GM21717 (cell line): ENCODE measurements at regions not wholly inside any gene's neighbourhood (a gene's known extent, or its start where the extent isn't known, plus 50 kb on each side); places are given as distances from the start of the nearest gene placed in this dataset.
A peak's percentile ranks its signal among the peaks of the same experiment; 100 is the strongest.
"Not testable (repeated sequence)": the region's sequence is repeated elsewhere in the genome, so short reads cannot be mapped to it uniquely, and the experiment has no call there.

Experiments
- ATAC-seq: cut with Tn5 transposase; IDR thresholded peaks from one replicate; pipeline ENCODE4 v1.9.1; 2021; ENCODE audit warnings: mild to moderate bottlenecking, moderate library complexity; ENCODE audit not compliant: unreplicated experiment

- not testable (repeated sequence) for ATAC-seq
These were observed 80.5 kb upstream of the ACKR3 start for GRCh38 chr2:236489083-236489482.

DNA sequence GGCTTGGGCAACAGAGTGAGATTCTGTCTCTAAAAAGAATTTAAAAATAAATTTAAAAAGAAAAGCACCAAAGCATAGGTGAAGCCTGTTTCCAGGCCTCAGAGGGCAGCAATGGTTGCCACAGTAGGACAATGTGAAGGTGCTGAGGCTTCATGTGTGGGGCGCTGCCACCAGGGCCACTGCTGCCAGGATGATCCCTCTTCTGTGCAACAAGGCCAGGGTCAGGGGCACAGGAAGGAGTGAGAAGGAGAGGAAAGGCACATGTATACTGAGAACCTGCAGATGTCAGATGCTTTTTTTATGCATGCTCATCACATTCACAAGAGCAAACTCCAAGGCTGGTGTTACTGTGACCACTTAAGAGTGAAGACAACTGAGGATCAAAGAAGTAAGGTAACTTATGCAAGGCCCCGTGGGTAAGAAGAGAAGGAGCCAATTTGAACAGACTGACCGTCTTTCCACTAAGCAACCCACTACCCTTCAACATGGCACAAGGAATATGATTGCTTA lies 79.7 kb upstream of the ACKR3 start:
- ATAC-seq, result no peak

DNA sequence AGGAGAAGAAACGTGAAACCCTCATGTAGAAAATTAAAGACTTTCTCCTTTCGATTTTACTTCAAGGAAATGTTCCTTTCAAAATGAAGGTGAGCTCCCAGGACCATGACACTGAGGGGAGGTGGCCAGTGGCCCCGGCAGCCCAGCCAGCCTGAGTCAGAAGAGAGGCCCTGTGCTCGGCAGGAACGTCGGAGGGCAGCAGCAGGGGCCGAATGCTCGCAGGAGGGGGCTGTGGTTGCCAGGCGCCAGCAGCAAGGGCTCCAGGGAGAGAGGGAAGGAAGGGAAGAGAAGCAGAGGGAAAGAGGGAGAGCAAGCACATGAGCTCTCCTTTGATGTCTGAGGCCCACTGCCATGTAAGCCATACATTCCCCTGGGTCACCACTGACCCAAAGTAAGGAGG lies 73.3 kb upstream of the ACKR3 start:
- ATAC-seq, result no peak

DNA sequence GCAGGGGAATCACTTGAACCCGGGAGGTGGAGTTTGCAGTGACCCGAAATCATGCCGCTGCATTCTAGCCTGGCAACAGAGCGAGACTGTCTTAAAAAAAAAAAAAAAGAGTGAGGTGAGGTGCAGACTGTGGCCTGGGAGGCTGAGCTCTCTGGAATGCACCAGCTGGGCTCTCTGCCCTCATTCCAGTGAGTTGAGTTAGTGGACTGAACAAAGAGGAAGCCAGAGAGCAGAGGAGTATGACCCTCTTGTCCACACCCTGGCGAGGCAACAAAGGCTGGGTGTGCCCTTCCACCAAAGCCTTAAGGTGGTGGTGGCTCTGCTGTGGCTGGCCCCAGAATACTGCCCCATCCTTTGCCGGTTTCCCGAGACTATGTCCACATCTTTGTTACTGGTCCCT lies 71.3 kb upstream of the ACKR3 start:
- ATAC-seq, result no peak

DNA sequence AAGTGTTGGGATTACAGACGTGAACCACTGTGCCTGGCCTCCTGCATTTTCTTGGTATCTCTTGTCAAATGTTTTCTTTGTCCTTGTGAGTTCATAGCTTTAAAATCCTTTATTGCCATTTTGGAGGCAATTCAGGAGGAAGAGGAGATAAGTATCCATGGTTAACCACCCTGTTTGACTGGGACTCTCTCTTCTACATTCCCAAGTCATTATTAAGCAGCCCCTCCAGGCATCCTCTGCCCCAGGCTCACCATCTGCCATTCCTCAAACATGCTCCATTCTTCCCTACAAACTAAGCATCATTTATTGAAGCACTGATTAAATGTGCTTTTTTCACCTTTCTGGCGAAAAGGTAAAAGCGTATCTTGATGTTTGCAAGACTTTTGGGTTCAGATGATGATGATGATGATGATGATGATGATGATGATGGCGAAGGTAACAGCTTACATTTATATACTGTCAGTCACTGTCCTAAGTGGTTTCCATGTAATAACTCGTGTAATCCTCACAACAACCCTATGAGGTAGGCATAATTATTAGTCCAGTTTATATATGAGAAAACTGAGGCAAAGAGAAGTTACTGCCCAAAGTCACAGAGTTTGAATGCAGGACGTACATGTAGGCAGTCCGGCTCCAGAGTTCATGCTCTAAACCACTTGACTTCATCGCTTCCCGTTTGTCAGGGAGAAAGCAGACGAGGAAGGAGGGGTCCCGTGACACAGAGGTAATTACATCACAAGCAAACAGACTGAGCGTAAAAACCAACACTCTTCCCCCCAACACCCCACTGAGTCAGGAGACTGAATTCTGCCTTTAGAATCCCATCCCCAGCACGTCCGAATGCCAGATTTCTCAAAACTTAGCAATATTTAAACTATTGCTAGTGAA lies 69.7 kb upstream of the ACKR3 start:
- ATAC-seq, result no peak

DNA sequence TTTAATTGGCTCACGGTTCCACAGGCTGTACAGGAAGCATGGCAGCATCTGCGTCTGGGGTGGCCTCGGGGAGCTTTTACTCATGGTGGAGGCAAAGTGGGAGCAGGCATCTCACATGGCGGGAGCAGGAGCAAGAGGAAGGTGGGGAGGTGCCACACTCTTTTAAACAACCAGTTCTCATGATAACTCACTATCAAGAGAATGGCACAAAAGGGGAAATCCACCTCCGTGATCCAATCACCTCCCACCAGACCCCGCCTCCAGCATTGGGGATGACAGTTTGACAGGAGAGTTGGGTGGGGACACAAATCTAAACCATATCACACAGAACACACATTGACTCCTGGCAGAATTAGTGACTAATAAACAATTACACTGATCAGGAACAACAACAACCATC lies 68.6 kb upstream of the ACKR3 start:
- no peak for ATAC-seq

DNA sequence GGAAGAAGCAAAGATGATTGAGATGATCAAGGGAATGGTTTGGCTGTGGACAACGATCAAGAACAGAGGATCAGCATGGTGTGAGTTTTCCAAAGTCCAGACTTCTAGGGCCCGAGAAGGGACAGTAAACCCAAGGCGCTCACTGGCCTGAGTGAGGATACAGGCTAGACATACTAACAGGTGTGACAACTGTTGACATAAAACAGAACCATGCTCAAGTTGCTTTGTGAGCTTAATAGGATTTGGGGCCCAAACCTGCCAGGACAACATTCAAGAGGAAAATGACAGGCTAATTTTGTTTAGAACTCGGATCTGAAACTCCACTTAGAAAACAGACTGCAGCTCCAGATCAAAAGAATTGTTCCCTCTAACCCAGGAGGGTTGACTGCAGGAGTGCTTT lies 68.1 kb upstream of the ACKR3 start:
- no peak for ATAC-seq

DNA sequence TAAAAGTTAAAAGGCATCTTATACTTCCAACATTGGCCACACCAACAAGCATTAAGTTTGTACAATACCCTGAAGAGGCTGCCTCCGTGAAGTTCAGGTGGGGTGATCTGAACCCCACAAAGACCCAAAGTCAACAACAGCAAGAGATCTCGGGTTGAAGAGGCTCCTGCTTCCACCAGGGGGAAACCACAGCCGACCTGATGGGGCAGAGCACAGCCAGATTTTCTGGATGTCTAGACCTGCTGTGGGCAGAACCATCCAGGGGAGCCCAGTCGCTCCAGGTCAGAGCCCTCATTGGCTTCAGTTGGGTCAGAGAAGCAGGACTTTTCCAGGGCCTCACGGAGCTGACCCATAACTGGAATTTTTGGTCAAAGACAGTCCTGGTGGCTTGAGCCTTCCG lies 66.5 kb upstream of the ACKR3 start:
- no peak for ATAC-seq

GRCh38 chr2:236503583-236503982 lies 66.0 kb upstream of the ACKR3 start:
- ATAC-seq, result no peak

- no peak for ATAC-seq
These were observed 64.6 kb upstream of the ACKR3 start for GRCh38 chr2:236505041-236505440.

- no peak for ATAC-seq
These were observed 64.0 kb upstream of the ACKR3 start for GRCh38 chr2:236505648-236506047.

- no peak for ATAC-seq
These were observed 62.1 kb upstream of the ACKR3 start for GRCh38 chr2:236507393-236508085.

DNA sequence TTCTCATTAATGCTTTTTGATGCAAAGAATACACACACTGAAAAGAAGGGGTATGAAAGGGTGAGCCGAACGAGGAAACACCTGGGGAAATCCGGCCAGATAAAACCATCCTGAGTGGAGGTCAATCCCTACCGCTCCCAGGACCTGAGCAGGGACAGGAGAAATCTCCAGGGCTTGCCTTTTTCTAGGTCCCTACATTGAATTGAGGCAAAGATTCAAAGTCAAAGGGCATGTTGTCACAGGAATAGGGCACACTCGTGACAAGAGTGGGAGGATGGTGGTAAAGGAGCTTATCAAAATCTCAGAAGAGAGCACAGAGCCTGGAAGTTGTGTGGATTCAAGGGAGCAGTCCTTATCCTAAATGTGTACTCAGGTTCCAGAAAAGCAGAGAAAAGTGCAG lies 61.2 kb upstream of the ACKR3 start:
- no peak for ATAC-seq

DNA sequence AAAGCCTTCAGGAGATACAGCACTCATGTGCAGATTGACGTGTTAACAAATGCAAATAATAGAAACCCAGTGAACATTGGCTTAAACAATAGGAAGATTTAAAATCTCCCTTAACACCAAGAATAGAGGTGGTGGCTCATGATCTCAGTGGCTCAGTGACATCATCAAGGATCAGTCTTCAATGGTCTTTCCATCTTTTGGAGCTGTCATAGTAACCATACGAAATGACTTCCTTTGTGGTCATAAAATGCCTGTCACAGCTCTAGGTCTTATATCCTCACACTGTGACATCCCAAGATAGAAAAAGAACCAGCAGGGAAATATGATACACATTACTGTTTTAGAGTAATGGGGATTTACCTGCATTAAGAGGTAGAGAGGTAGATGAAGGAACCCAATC lies 59.6 kb upstream of the ACKR3 start:
- no peak for ATAC-seq

DNA sequence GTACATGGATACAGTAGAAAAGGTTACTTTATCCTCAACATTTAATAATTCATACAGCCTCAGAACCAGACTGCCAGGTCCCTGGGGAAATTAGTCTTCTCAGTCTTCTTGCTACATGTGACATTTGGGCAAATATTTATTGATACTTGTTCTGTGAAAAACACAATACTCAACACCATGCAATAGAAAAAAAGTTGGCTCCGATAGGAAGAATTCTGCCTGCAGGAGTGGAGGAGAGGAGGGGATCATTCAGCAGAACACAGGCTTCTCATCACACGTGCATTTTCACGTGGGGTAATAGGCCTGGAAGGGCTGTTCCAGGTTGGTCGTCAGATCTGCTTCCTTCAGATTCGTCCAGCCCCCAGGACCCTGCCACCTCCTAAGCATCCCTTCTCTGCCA lies 58.4 kb upstream of the ACKR3 start:
- no peak for ATAC-seq

- ATAC-seq, result no peak
These were observed 57.4 kb upstream of the ACKR3 start for GRCh38 chr2:236512267-236512666.

- ATAC-seq, result peak; percentile 84
These were observed 56.7 kb upstream of the ACKR3 start for GRCh38 chr2:236512902-236513435.

- no peak for ATAC-seq
These were observed 55.7 kb upstream of the ACKR3 start for GRCh38 chr2:236513956-236514355.

DNA sequence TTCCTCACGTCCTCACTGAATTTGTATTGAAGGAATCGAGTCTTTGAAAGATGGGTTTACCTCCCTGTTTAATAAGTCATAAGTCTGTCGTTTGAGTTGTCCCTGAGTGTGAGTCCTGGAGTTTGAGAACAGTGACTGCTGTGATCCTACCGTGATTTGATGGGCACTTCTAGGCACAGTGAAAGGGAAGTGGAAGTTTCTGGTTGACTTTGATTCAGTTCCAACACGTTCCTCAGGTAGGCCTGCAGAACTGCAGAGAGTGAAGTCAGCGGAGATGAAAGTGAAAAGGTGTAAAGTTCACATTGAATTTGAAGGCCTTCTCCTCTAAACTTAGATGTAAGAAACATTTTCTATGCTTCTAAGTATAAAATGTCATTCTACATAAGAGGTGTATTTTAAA lies 52.9 kb upstream of the ACKR3 start:
- no peak for ATAC-seq

DNA sequence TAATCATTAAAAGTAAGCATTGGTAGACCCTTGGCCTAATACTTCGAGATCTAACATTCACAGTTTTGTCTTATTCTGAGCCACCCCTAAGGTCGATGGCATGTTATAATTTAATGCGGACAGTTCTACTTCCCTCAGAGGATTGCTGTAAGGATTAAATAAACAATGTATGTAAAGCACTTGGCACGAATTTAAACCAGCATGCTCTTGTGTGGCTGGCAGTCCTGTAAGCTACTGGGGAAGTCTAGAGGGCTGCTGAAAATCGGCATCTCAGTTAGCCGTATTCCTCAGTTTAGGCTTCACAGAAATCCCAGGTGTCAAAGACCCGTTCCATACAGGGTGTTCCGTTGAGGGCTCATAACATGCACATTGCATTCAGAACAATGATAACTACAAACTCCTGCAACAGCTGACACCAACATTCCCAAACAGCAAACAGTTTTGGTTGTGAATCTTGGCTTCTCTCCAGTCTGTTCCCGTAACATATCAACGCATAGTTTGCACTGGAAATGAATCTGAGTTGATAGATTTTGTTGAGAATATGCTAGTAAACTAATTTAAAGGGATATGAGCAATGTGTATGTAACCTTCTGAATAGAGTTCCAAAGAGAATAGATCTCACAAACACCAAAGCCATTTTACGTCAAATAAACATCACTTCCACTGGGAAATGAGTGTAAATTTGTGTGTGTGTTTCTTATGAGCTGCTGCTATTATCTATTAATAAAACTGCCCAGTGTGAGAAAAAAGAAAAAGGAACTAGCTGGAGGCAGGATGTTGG lies 52.2 kb upstream of the ACKR3 start:
- no peak for ATAC-seq
